HG03060 (cell line): ENCODE measurements at regions not wholly inside any gene's neighbourhood (a gene's known extent, or its start where the extent isn't known, plus 50 kb on each side); places are given as distances from the start of the nearest gene placed in this dataset.
A peak's percentile ranks its signal among the peaks of the same experiment; 100 is the strongest.

ENCODE experiments used
- ATAC-seq: cut with Tn5 transposase; IDR thresholded peaks from one replicate; pipeline ENCODE4 v1.9.1; 2021; ENCODE audit warnings: low read depth, moderate number of reproducible peaks; ENCODE audit not compliant: unreplicated experiment

DNA sequence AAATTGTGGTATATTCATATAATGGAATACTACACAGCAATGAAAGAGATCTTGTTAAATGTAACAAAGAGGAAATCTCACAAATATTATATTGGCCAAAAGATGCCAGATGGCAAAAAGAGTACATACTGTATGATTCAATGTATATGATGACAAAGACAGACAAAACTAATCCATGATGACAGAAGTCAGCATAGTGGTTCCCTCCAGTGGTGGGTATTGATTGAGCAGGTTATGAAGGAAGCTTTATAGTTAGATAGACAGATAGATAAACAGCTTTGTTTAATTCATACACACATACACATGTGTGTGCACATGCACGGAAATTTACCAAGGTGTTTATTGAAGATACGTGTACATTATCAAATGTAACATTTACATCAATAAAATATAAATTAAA lies 74.4 kb upstream of the SMIM36 start:
- ATAC-seq, result no peak

DNA sequence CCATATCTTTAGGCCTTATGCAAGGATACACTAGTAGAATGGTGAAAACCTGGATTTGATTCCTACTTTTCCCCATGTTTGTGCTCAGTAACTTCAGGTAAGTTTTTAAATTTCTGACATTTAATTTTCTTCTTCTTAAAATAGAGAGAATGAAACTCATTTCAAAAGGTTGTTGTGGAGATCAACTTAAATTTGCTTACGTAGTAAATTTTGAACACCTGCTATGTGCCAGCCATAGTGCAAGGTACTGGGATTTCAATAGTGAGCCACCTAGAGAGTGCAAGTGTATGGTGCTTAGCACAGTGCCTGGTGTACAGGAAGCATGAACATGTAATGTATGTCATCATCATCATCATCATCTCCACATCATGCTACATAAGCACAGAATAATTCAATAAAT lies 73.6 kb upstream of the SMIM36 start:
- no peak for ATAC-seq

DNA sequence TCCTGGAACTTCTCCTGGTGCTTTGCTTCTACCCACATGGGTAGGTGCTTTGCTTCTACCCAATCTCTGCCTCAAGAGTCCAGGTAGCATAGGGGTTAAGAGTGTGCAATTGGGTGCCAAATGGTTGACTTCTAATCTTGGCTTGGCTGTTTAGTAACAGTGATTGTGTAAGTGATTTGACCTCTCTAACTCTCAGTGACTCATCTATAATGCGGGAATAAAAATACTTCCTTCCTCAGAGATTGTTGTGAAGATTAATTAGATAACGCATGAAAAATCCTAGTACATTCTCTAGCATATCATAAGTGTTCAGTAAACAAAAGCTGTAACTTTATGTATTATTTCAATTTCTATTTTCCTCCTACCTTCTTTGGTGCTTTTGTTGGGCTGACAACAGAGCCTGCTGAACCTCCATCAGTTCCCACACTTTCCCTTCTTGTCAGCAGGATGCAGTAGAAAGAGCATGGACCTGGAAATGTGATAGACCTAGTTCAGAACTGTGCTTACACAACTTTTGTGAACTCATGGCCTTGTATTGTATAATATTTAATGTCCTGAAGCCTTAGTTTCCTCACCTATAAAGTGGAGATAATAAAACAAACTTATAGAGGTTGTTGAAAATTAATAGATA lies 72.9 kb upstream of the SMIM36 start:
- ATAC-seq, result no peak

DNA sequence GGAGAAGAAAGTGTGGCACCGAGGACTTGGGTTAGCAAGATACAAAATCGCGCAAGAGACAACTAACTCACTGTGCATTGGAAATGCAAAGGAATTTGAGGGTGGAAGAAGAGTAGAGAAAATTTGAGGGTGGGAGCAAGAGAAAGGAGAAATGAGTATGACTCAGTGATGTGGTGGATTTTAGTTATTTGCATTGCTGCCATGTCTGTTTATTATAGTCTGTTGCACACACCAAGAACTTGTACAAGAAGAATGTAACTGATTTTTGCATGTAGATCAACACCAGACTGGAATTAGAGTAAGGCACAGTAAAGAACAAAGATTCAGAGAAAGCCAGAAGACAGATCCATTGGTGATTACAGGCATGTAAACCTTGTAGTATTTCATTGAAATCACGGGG lies 71.6 kb upstream of the SMIM36 start:
- ATAC-seq, result no peak

DNA sequence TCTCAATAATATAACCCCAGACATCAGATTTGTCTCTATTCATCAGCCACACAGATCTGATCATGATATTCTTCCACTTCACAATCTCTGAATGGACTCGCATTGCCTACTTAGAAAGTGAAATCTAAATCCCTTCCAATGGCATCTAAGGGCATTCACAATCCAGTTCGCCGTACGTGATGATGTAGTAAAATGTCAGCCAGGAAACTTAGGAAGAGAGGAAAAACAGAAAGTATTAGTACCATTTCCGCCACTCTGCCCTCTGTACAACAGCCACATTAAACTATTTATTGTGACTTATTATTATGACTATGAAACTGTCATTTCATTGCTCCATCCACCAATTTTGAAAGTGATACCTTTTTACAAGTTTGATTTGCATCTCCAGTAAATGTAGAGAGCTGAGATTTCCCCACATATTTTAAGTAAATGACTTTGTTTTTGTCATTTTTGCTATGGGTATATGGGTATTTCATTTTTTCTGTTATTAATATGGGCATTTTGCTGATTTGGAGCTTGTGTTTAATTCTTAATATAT lies 69.4 kb upstream of the SMIM36 start:
- peak; percentile 33 for ATAC-seq

DNA sequence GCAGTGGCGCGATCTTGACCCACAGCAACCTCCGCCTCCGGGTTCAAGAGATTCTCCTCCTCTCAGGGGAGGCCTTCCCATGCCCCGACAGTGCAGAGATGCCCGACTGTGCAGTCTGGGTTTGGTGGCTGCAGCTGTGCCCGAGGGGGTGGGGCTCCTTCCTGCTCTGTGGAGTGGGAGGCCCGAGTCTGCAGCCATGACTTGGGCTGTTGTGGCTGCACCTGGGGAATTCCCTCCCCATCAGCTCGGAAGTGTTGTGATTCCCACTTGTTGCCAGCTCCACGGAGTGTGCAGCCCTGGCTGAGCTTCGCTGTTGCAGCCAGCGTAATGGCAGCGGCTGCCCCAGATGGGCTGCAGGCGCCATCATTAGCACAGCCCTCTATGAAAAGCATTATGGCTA lies 66.4 kb upstream of the SMIM36 start:
- ATAC-seq, result no peak

DNA sequence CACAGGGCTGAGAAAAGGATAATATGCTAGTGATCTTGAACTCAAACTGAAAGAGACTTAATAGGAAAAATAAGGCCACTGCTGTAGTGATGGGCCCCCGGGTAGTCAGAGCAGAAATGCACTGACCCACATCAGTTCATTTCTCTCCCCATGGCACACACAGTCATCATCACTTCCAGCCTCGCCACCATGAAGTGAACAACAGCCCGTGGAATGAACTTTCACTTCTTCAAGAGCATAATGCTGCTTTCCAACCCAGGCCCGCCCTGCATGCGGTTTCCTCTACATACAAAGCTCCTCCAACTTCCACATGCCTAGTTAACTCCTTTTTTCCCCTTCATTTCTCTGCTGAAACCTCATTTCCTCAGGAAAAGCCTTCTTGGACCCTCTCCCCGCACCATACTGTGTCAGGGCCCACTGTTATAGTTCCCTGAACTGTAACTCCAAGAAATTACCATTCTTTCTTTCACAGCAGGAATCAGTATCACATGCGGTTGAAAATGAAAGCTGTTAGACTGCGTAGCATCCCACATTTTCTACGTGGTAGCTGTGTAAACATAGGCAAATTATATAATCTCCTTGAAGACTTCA lies 65.8 kb upstream of the SMIM36 start:
- ATAC-seq, result peak; percentile 36

DNA sequence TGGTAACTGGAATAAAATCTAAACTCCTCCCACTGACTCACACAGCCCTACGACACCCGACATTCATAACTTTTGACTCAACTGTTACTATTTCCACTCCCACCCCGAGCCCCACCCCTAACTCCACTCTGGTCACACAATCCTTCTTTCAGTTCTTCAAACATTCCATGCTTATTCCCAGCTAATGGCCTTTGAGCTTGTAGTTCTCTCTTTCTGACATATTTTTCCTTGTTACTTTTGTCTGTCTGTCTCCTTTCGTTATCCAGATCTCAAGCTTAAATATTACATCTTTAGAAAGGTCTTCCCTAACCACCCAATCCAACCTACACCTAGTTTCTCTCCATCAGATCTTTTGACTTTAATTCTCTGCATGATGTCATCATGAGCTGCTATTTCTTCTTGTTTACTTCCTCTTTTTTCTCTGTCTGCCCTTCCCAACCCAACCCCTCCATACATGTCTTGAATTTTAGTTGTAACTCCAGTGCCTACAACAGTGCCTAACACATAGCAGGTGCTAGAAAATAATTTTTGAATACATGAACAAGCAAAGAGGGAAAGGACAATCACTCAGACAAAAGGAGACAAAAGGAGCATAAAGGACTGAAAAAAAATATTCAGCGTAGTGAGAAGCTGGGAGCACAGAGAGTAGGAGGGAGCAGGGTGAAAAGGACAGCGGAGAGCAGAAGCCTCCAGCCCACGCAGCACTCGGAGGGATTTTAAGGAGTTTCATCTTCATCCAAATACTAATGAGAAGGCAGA lies 65.2 kb upstream of the SMIM36 start:
- ATAC-seq, result no peak

DNA sequence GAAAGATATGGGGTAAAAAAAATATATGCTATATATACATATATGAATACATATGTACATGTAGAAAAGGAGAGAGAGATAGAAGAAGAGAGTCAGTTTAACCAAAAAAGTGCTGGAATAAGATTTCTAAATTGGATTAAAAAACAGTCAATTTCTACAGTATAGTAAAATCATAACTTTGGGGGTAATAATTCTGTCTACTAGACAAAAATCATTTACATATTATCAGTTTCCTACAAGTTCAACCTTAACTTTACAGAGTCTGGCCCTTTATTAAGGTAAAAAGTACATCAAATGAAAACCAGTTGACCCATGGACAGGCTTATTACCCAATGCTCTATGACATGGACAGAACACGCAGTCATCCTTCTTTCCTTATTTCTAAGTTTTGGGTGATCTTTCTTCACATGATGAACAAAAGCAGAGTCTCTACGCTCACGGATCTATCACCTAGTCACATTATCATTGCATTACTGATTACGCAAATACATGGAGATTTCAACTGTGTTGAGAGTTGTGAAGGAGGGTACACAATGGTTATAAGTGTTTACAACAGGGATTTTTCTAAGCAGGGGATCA lies 63.9 kb upstream of the SMIM36 start:
- no peak for ATAC-seq

DNA sequence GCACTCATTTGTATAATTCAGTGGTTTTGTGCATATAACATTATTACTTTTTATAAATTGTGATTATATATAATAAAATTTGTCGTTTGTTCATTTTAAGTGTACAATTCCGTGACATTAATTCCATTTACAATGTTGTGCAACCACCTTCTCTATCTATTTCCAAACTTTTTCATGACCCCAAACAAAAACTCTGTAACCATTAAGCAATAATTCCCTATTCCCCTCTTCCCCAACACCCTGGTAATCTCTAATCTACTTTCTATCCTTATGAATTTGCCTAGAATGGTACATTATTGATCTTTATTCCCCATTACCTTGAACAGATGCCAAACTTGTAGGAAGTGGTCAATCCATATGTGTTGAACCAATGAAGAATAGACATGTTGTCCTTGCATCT lies 61.3 kb upstream of the SMIM36 start:
- ATAC-seq, result no peak

DNA sequence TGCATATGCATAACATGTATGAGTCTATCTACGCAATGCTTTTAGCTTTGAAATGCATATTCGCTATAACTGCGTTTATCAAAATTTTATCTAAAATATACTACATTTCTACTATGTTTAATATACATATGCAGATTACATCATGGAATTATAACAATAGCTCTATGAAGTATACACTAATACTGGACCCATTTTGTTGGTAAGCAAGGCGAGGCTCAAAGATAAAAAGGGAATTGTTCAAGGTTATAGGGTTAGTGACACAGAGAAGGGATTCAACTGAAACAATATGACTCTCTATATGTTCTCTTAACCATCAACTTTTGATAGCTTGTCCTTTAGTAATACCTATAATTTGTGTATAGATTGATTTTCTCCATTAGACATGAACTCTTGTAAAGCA lies 60.9 kb upstream of the SMIM36 start:
- no peak for ATAC-seq

DNA sequence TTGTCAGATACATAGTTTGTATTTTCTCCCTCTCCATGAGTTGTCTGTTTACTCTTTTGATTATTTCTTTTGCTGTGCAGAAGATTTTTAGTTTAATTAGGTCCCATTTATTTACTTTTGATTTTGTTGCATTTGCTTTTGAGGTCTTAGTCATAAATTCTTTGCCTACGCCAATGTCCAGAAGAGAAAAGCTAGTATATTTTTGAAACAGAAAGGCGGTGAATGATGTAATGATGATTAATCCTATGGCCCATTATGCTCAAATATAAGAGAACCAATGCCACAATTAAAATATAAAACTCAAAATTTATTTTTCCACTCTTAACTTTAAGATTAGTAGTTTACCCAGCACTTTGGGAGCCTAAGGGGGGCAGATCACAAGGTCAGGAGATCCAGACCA lies 59.8 kb upstream of the SMIM36 start:
- ATAC-seq, result no peak

DNA sequence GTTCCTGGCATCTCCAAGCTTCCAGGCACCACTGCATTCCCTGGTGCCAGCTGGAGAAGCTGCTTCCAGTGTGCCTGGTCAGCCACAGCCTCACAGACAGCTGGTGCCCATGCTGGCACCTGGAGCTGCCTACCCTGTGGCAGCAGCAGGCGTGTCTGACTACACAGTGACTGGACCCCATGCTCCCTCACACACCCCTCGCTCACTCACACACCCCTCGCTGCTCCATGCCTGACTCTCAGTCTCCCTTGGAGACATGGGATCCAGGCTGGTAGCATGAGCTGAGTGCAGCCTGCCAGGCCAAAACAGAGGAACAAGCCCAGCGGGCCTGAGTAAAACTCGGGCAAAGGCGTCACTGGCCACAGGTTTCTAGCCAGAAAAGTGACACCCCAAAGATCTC lies 59.1 kb upstream of the SMIM36 start:
- no peak for ATAC-seq

DNA sequence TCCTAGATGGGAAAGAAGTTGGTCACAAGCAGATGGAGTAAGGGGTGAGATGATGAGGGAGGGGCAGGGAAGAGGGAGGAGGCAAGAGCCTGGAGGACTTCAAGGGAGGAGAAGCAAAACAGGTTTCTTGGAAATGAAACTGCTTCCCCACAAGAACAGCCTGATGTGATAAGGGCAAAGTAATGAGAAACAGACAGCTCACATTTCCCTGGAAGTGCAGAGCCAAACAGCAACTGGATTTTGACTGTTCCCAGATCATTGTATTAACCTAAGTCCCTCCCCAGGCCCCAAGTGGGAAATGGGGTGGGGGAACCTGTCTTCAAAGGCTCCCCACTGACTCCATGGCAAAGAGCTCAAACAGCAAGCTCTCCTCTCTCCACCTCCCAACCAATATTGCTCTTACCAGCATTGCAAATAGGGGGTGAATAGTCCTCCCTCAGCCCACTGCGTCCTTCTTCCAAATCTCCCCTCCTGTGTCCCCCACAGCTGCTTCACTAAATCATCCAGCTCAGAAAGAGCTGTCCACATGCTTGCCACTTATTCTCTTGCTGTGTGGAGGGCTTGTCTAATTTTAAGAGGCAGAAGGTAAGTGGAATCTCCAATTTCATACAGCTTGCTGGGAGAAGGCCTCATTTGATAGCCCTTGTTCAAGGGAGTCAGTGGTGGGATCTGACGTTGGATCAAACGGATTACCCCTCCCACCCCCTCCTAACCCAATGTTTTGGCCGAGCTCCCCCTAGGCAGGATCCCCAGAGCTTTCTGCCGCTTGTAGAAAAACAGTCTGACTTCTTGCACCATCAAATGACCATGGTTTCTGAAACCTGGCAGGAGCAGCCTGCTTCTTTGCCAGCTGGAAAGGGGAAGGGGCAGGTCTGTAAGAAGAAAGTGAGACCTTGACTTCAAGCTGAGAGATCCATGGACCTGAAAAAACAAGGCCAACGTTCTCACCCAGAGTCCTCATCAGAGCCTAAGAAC lies 56.3 kb upstream of the SMIM36 start:
- no peak for ATAC-seq

DNA sequence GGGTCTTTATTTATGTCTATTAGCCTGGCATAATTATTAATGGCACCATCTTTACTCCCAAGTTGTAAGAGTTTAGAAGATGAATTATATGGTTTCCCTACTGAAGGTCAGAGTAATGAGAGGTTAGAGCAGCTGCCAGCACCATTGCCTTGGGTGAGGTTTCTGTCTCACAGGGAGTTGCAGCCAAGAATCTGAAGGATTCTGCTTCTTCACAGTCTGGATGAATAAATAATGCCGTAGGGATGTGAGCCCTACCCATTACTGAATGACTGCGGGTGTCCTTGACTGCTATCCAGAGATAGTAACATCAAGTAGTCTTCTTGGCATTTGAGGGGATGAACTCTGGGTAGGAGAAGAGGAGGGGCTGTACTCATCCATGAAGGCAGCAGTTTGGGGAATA lies 52.8 kb upstream of the SMIM36 start:
- no peak for ATAC-seq

DNA sequence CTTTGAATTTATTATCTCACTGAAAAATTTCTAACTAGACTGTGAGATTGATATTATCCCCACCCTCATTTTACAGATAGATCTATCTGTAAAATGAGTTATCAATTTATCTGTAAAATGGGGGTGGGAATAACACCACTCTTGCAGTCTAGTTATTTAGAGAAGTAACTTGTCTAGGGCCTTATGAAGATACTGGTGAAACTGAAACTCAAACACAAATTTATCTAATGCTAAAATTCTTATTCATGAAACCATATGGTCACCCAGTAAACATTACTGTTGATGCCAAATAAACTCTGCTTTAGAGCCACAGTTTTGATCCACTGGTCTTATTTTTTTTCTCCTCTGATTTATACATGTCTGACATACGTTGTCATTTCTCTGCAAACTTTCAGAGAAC lies 52.1 kb upstream of the SMIM36 start:
- no peak for ATAC-seq

DNA sequence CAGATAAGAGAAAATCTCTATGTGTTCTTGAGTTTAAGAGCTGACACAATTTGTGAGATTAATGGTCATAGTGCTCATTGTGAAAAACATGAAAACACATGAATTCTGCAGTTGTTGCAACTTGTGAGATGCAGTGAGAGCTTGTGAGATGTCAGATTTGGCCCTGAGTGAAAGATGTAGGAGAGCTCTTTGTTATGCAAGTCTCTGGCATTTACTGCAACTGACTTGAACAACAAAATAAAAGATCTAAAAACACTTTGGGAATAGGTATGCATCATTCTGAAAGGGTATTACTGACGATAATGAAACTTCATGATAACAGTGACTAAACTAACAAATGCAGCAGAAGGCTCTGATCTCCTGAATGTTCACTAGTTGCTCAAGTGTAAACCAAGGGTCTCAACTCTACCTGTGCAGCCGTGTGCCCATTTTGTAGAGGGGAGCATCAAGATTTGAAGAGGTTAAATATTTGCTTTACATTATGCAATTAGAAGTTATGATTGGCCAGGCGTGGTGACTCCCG lies 50.8 kb upstream of the SMIM36 start:
- ATAC-seq, result no peak

DNA sequence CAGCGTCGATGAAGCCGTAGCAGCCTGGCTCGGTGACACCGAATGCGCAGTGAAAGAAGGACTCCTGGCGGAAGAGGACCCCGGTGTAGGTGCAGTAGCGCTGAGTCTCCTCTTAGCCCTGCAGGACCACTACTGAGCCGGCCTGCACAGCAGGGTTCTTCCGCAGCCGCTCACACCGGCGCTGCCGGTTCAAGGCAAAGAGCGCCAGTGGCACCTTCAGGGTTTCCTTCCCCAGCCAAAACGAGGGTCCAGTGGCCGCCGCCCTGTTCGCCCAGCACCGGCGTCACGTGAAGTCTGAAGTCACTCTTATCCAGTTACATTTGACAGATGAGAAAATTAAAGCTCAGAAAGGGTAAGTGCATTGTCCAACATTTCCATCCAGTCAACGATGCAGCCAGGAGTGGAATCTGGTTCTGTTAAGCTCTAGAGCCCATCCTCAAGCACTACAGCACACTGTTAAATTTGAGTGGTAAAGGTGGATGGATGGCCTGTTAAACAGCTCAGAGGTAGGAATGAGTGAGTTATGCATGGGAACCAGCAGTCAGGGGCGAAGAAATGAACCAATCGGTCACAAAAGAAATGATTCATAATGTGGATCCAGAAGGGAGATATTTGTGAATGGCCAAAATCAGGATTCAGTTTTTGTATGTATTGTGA lies 50.2 kb upstream of the SMIM36 start:
- ATAC-seq, result no peak
